ENCODE measurements at regions not wholly inside any gene's neighbourhood (a gene's known extent, or its start where the extent isn't known, plus 50 kb on each side); places are given as distances from the start of the nearest gene placed in this dataset.

GRCh38 chr4:73001885-73002284, 67.6 kb downstream of the COX18 start:
- POLR2A ChIA-PET (ENCODE audit: low non-redundant PET), result no interaction called here
- CTCF ChIA-PET, result no interaction called here
- H3K27ac ChIP-seq, result no peak overlapping the region
- no peak for TF ChIP-seq CTCF (conservative IDR thresholded peaks at IDR 0.05; ENCODE audit: low read depth)
- no peak for DNase-seq (ENCODE audit: low spot score)

GRCh38 chr4:72997409-72997808, 72.1 kb downstream of the COX18 start:
- no peak overlapping the region for H3K27ac ChIP-seq
- POLR2A ChIA-PET (ENCODE audit: low non-redundant PET), result no interaction called here
- no peak for TF ChIP-seq CTCF (conservative IDR thresholded peaks at IDR 0.05; ENCODE audit: low read depth)
- CTCF ChIA-PET, result no interaction called here
- DNase-seq (ENCODE audit: low spot score), result peak; percentile 48

- POLR2A ChIA-PET (ENCODE audit: low non-redundant PET), result no interaction called here
- CTCF ChIA-PET, result interaction anchor here (0.6 kb wide), 1 partner anchor 26 kb away, joined by 4 read pairs; no protein-coding TSS in a partner anchor
- TF ChIP-seq CTCF (conservative IDR thresholded peaks at IDR 0.05; ENCODE audit: low read depth), result no peak
- DNase-seq (ENCODE audit: low spot score), result no peak
- no peak overlapping the region for H3K27ac ChIP-seq
Measured at GRCh38 chr4:72994670-72995069, 74.8 kb downstream of the COX18 start.

- ChIA-PET CTCF (no interaction called here), POLR2A (ENCODE audit: low non-redundant PET) (no interaction called here)
- no peak overlapping the region for H3K27ac ChIP-seq
- no peak for DNase-seq (ENCODE audit: low spot score)
- no peak for TF ChIP-seq CTCF (conservative IDR thresholded peaks at IDR 0.05; ENCODE audit: low read depth)
Measured at GRCh38 chr4:72993876-72994275, 75.6 kb downstream of the COX18 start.

GRCh38 chr4:72991873-72992272, 77.6 kb downstream of the COX18 start:
- CTCF ChIA-PET, result interaction anchor here (0.7 kb wide), 1 partner anchor 11 kb away, joined by 3 read pairs; no protein-coding TSS in a partner anchor

GRCh38 chr4:72987741-72988729, 81.5 kb downstream of the COX18 start:
- TF ChIP-seq CTCF (conservative IDR thresholded peaks at IDR 0.05; ENCODE audit: low read depth), result no peak
- no peak overlapping the region for H3K27ac ChIP-seq
- CTCF ChIA-PET, result interaction anchor here (0.6 kb wide), 1 partner anchor 461 kb away, joined by 3 read pairs; no protein-coding TSS in a partner anchor
- POLR2A ChIA-PET (ENCODE audit: low non-redundant PET), result no interaction called here
- DNase-seq (ENCODE audit: low spot score), result no peak

More at GRCh38 chr4:72991873-72992272, 77.6 kb downstream of the COX18 start:
- no peak overlapping the region for H3K27ac ChIP-seq
- no peak for DNase-seq (ENCODE audit: low spot score)
- TF ChIP-seq CTCF (conservative IDR thresholded peaks at IDR 0.05; ENCODE audit: low read depth), result no peak
- POLR2A ChIA-PET (ENCODE audit: low non-redundant PET), result no interaction called here

Data from RWPE1 (cell line).